ENCODE measurements at regions not wholly inside any gene's neighbourhood (a gene's known extent, or its start where the extent isn't known, plus 50 kb on each side); places are given as distances from the start of the nearest gene placed in this dataset.

- Histone ChIP-seq H3K36me3 (no peaks in the 10 kb centered on the region), H3K9me3 (no peaks in the 10 kb centered on the region), H3K4me3 (no peak overlapping the region), H3K27me3 (no peaks in the 10 kb centered on the region), H3K4me1 (peaks cover 7 to 30% (median 14%) of the 10 kb centered on the region in 4 donors), H3K27ac (no peak overlapping the region)
- TF ChIP-seq EP300 (IDR thresholded peaks at IDR 0.05; ENCODE audit: low read depth) (no peak), CTCF (IDR thresholded peaks at IDR 0.05) (no peak), POLR2AphosphoS5 (IDR thresholded peaks at IDR 0.05) (no peak), POLR2A (IDR thresholded peaks at IDR 0.05) (no peak)
- intact Hi-C loops (cut with DNase I; ENCODE audit: low total_unique reads) = no loop called here
- no peak for DNase-seq
- WGBS, 2 donors (ENCODE audit: low coverage in 1 of 2) = 73 to 80% methylated on average over 1 of the region's 1 CpG
- in situ Hi-C loops (cut with MboI; ENCODE audit: low pct_ligation_motif_present in 1 of 4, low pct_unique_long_range_greater_than_20kb in 1 of 4, low sequenced_read_pairs in 3 of 4) = no loop called here
Measured at GRCh38 chr11:27217948-27218420, 145.0 kb downstream of the CCDC34 start.

GRCh38 chr11:27217496-27217895, 145.5 kb downstream of the CCDC34 start:
- Histone ChIP-seq H3K4me3 (no peak overlapping the region), H3K4me1 (peaks cover 7 to 30% (median 14%) of the 10 kb centered on the region in 4 donors), H3K27ac (no peak overlapping the region), H3K9me3 (no peaks in the 10 kb centered on the region), H3K27me3 (no peaks in the 10 kb centered on the region), H3K36me3 (no peaks in the 10 kb centered on the region)
- DNase-seq = no peak
- intact Hi-C loops (cut with DNase I; ENCODE audit: low total_unique reads) = no loop called here
- in situ Hi-C loops (cut with MboI; ENCODE audit: low pct_ligation_motif_present in 1 of 4, low pct_unique_long_range_greater_than_20kb in 1 of 4, low sequenced_read_pairs in 3 of 4) = no loop called here
- 86 to 92% methylated on average over 1 to 2 of the region's 2 CpGs for WGBS, 2 donors (ENCODE audit: low coverage in 1 of 2)
- TF ChIP-seq POLR2A (IDR thresholded peaks at IDR 0.05) (no peak), POLR2AphosphoS5 (IDR thresholded peaks at IDR 0.05) (no peak), CTCF (IDR thresholded peaks at IDR 0.05) (no peak), EP300 (IDR thresholded peaks at IDR 0.05; ENCODE audit: low read depth) (no peak)

DNA sequence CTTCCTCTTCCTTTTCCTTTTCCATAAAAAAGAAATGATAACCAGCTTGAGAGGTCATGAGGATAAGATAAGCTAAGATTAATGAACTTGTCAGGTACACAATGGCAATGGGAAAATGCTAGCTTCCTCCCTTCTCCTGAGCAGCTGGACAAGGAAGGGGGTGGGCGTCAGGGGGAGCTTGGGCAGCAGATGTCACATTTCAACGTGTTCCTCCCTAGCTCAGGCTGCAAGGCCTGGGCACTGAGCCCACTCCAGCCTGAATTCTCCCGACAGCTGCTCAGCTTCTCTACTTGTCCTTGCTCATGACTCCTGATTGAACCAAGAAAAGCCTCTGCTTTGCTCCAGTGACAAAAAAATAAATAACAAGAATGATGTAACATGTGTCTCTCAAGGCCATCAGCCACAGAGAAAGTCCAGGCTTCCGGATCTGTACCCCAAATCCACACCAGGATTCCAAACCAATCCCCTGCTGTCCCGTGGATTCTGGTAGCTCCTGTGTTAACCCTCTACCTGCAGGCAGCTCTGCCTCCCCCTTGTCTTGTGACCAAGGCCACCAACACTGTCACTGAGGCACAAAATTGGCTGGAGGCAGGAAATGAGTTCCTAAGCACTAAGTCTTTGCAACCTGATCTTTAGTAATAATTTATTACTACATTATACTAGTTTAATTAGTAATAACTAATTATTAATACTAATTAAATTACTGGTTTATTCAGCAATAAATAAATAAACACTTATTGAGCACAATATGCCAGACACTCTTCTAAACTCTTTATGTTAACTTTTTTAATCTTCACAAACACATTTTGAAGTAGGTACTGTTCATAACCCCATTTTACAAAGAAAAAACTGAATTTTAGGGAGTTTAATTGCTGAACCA, 146.5 kb downstream of the CCDC34 start:
- 32% methylated on average over 5 of the region's 5 CpGs; no CpG with 5 or more reads in 1 of the 2 donors for WGBS, 2 donors (ENCODE audit: low coverage in 1 of 2)
- no peaks in the 10 kb centered on the region for H3K9me3 ChIP-seq
- peak; percentile 33 for DNase-seq

GRCh38 chr11:27215471-27216269, 147.3 kb downstream of the CCDC34 start:
- Histone ChIP-seq H3K9me3 (no peaks in the 10 kb centered on the region), H3K4me1 (peaks cover 11 to 36% (median 17%) of the 10 kb centered on the region in 4 donors), H3K27me3 (no peaks in the 10 kb centered on the region), H3K4me3 (no peak overlapping the region), H3K36me3 (no peaks in the 10 kb centered on the region), H3K27ac (peak overlapping the region in 2 of 4 donors; percentile 20 to 41)
- no peak for DNase-seq
- no peak for TF ChIP-seq POLR2AphosphoS5 (IDR thresholded peaks at IDR 0.05)
- no peak for TF ChIP-seq EP300 (IDR thresholded peaks at IDR 0.05; ENCODE audit: low read depth)
- intact Hi-C loops (cut with DNase I; ENCODE audit: low total_unique reads) (no loop called here), in situ Hi-C loops (cut with MboI; ENCODE audit: low pct_ligation_motif_present in 1 of 4, low pct_unique_long_range_greater_than_20kb in 1 of 4, low sequenced_read_pairs in 3 of 4) (no loop called here)
- WGBS, 2 donors (ENCODE audit: low coverage in 1 of 2) = 64 to 82% methylated on average over 2 to 6 of the region's 6 CpGs

More for the DNA sequence above, 146.5 kb downstream of the CCDC34 start:
- no peak overlapping the region for H3K4me3 ChIP-seq
- TF ChIP-seq EP300 (IDR thresholded peaks at IDR 0.05; ENCODE audit: low read depth) = no peak
- peak in 1 of 3 donors; percentile 14 for TF ChIP-seq POLR2AphosphoS5 (IDR thresholded peaks at IDR 0.05)
- intact Hi-C loops (cut with DNase I; ENCODE audit: low total_unique reads) = no loop called here
- in situ Hi-C loops (cut with MboI; ENCODE audit: low pct_ligation_motif_present in 1 of 4, low pct_unique_long_range_greater_than_20kb in 1 of 4, low sequenced_read_pairs in 3 of 4) = no loop called here
- H3K4me1 ChIP-seq = peaks cover 7 to 30% (median 14%) of the 10 kb centered on the region in 4 donors
- peak overlapping the region in 2 of 4 donors; percentile 20 to 41 for H3K27ac ChIP-seq
- no peaks in the 10 kb centered on the region for H3K36me3 ChIP-seq
- H3K27me3 ChIP-seq = no peaks in the 10 kb centered on the region

DNA sequence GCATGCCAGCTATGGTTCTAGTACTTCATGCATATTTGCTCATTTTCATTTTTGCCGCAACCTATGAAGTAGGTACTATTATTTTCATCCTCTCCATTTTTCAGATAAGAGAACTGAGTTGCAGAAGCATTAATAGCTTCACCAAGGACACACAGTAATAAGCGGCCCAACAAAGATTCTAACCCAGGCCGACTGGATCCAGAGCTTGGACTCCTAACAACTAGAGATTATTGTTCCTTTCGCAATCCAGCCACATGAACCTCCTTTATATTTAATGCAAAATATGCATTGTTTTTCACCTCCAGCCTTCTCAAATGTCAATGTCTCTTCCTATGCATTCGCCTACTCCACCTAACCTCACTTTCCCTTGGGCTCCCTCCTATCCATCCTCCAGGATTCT, 148.3 kb downstream of the CCDC34 start:
- peaks cover 11 to 42% (median 24%) of the 10 kb centered on the region in 4 donors for H3K4me1 ChIP-seq
- TF ChIP-seq CTCF (IDR thresholded peaks at IDR 0.05) = no peak
- TF ChIP-seq EP300 (IDR thresholded peaks at IDR 0.05; ENCODE audit: low read depth) = no peak
- no peak for TF ChIP-seq POLR2AphosphoS5 (IDR thresholded peaks at IDR 0.05)
- TF ChIP-seq POLR2A (IDR thresholded peaks at IDR 0.05) = no peak
- DNase-seq = no peak
- H3K27ac ChIP-seq = no peak overlapping the region
- no peak overlapping the region for H3K4me3 ChIP-seq
- H3K9me3 ChIP-seq = no peaks in the 10 kb centered on the region
- intact Hi-C loops (cut with DNase I; ENCODE audit: low total_unique reads) = no loop called here
- H3K36me3 ChIP-seq = no peaks in the 10 kb centered on the region
- 75 to 84% methylated on average over 3 to 5 of the region's 5 CpGs for WGBS, 2 donors (ENCODE audit: low coverage in 1 of 2)
- H3K27me3 ChIP-seq = no peaks in the 10 kb centered on the region
- in situ Hi-C loops (cut with MboI; ENCODE audit: low pct_ligation_motif_present in 1 of 4, low pct_unique_long_range_greater_than_20kb in 1 of 4, low sequenced_read_pairs in 3 of 4) = no loop called here

Data from transverse colon (tissue), 4 donors.